Right lobe of liver (tissue), 4 donors: ENCODE measurements at regions not wholly inside any gene's neighbourhood (a gene's known extent, or its start where the extent isn't known, plus 50 kb on each side); places are given as distances from the start of the nearest gene placed in this dataset.

Experiments used
- CTCF ChIP-seq, 4 donors: fragments of 200-600 bp in 3 of 4; fragments of 450-650 bp in 1 of 4; IDR thresholded peaks; one replicate each; pipeline versions ENCODE4 v1.5.1 to v1.8.0; 2016 to 2022; ENCODE audit warnings: antibody characterized with exemption in 4 of 4, mild to moderate bottlenecking in 2 of 4
- POLR2A ChIP-seq: fragments of 450-650 bp; IDR thresholded peaks from one replicate; pipeline ENCODE4 v1.6.1; 2017; ENCODE audit warnings: antibody characterized with exemption, mild to moderate bottlenecking
- donor health status: DM: no; HTN: no; CAD: no.
- donor health status: DM: no; HTN: no; CAD: no.
- donor health status: DM: no; HTN: yes; CAD: no.

DNA sequence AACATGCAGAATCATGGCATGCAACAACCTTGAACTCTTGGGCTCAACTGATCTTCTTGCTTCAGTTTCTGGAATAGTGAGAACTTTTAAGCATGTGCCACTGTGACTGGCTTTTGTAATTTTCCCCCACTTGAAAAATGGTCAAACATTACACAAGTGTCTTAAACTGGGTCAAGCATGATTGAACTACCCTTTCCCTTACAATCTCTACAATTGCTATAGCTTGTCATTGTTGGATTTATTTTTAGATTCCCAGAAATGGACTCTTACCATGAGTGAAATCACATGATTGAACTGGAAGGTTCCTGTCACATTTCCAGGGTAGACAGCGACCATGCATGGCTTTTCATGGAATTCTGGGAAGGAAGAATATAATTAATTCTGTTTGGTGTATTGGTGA is 102.2 kb upstream of the TUBA3C start:
- TF ChIP-seq CTCF (IDR thresholded peaks at IDR 0.05) (no peak), POLR2A (no peak)
